Activated naive CD8-positive, alpha-beta T cell treated with anti-CD3 and anti-CD28 coated beads, Interleukin-2, amount 50 U/mL, for 24 hours (primary cell): ENCODE measurements at regions not wholly inside any gene's neighbourhood (a gene's known extent, or its start where the extent isn't known, plus 50 kb on each side); places are given as distances from the start of the nearest gene placed in this dataset.

ENCODE experiments used
- ATAC-seq: fragments of 150-1000 bp; cut with Tn5 transposase; one replicate; pipeline ENCODE4 v1.10.0; 2021
- DNase-seq: peaks from one replicate; pipeline ENCODE4 v3.0.0; 2021
- H3K27ac Mint-ChIP-seq: one replicate; pipeline ENCODE4 v1.8.0; 2021; ENCODE audit warnings: mild to moderate bottlenecking, mixed read lengths
- H3K27me3 Mint-ChIP-seq: one replicate; pipeline ENCODE4 v1.8.0; 2021; ENCODE audit warnings: mixed read lengths
- H3K36me3 Mint-ChIP-seq: one replicate; pipeline ENCODE4 v1.8.0; 2021; ENCODE audit warnings: low read depth, mixed read lengths
- H3K4me1 Mint-ChIP-seq: one replicate; pipeline ENCODE4 v1.8.0; 2021; ENCODE audit warnings: mixed read lengths
- H3K4me3 Mint-ChIP-seq: one replicate; pipeline ENCODE4 v1.8.0; 2021; ENCODE audit warnings: mild to moderate bottlenecking, moderate library complexity, mixed read lengths
- H3K9me3 Mint-ChIP-seq: one replicate; pipeline ENCODE4 v1.8.0; 2021; ENCODE audit warnings: mixed read lengths

DNA sequence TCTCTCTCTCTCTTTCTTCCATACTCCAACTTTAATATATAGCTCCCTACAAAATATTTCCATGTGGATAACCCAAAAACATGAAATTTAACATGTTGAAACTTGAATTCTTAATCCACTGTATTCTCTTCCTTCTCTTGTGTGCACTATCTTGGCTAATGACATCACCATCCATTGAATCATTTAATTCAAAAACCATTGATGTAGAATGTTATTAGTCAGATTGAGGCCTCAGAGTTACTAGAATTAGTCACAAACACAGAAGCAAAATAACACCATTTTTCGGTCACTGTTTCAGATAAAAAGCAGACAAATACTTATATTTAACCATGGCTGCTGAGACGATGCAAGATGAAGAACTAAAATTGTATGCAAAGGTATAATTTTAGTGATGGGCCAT is 256.9 kb upstream of the LRRC3B start:
- ATAC-seq = no peak
- Mint-ChIP-seq H3K36me3 (no peaks in the 10 kb centered on the region), H3K27ac (no peak overlapping the region)

DNA sequence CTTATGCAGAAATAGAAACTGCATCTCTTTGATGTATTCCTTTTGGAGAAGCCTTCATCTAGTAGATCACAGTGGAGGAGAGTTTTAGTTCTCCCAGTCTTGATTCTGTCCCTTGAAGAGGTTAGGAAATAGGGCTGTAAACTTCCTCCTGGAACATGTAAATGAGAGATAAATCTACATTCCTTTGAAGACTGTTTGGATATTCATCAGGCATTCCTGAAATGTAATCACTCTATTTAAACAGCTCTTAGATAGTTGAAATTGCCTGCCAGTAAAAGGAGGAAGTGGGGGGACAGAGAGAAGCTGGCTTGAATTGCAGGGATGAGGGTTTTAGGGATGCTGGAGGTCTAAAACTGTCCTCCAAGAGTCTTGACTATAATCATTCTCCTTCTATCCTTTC is 254.3 kb upstream of the LRRC3B start:
- no peaks in the 10 kb centered on the region for H3K9me3 Mint-ChIP-seq
- ATAC-seq (no peak), DNase-seq (no peak)
- H3K27ac Mint-ChIP-seq = no peak overlapping the region
- H3K4me3 Mint-ChIP-seq = no peak overlapping the region
- H3K36me3 Mint-ChIP-seq = no peaks in the 10 kb centered on the region
- H3K27me3 Mint-ChIP-seq = no peaks in the 10 kb centered on the region
- no peaks in the 10 kb centered on the region for H3K4me1 Mint-ChIP-seq

More for the DNA sequence above, 256.9 kb upstream of the LRRC3B start:
- H3K4me3 Mint-ChIP-seq = no peak overlapping the region
- peaks cover 7% of the 10 kb centered on the region for H3K9me3 Mint-ChIP-seq
- no peak for DNase-seq
- H3K27me3 Mint-ChIP-seq = no peaks in the 10 kb centered on the region
- H3K4me1 Mint-ChIP-seq = no peaks in the 10 kb centered on the region

DNA sequence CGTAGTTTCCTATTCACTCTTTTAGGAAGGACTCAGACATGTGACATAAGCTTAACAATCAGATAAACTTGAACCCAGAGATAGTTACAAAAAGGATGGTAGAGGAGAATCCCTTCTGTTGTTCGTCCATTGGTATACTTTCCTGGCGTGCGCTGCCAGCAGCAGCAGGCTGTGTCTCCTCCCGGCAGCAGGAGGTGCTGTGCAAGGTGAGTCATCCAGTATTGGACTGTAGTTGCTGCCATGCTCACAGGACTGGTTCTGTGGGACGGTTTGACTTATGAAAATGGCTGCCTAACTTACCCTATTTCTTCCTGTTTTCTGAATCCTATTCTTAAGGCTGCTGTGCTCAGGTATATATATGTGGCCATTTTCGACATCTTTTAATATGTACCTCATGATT is 253.4 kb upstream of the LRRC3B start:
- Mint-ChIP-seq H3K4me1 (no peaks in the 10 kb centered on the region), H3K27me3 (no peaks in the 10 kb centered on the region), H3K9me3 (no peaks in the 10 kb centered on the region), H3K27ac (no peak overlapping the region), H3K4me3 (no peak overlapping the region), H3K36me3 (no peaks in the 10 kb centered on the region)
- no peak for ATAC-seq
- DNase-seq = no peak

DNA sequence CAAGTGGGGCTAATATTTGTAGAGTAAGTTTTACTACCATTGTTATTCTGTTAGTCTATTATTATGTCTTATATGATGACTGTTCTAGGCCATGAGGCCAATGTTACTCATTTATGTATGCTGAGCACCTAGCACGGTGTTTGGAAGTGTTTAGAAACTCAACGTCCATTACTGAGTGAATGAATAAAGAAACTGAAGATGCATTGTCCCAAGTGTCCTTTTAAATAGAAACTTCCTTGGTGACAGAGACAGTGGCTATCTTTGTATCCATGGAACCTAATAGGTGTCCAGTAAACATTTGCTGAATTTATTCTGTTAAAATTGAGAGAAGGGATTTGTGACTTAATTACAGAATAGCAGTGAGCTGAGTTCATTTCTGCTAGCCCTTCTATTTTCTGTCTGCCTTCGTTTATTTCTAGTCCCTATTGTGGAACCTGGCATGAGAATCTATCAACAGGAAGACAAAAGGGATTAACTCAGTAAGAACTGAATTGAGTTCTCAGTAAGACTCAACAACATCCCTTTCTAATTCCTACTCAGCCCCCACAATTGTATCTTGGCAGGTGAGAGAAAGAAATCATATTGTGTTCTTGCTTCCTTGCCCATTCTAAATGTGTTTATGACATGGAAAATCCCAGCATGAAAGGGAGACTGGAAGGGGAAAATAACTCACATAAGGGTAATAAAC is 246.6 kb upstream of the LRRC3B start:
- H3K4me1 Mint-ChIP-seq = no peaks in the 10 kb centered on the region
- DNase-seq (no peak), ATAC-seq (no peak)
- peaks cover 14% of the 10 kb centered on the region for H3K9me3 Mint-ChIP-seq
- no peaks in the 10 kb centered on the region for H3K27me3 Mint-ChIP-seq
- H3K36me3 Mint-ChIP-seq = no peaks in the 10 kb centered on the region
- no peak overlapping the region for H3K27ac Mint-ChIP-seq
- no peak overlapping the region for H3K4me3 Mint-ChIP-seq

DNA sequence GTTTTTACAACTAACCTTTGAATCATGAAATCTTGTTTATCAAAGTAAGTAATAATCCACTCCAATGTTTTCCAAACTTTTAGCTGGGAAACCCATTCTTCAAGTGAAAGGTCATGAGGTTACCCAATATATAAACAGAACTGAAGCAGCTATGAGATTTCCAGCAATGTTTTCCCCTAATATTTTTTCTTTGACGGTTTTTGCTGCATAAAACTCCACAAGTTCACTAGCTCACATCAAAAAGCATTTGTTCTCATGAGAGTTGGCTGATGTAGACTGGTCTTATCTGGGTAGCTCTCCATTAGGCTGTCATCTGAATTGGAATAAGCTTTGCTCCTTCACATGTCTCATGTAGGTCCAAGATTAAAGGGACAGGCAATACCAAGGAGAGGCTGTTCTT is 241.2 kb upstream of the LRRC3B start:
- Mint-ChIP-seq H3K27me3 (no peaks in the 10 kb centered on the region), H3K36me3 (no peaks in the 10 kb centered on the region), H3K4me3 (no peak overlapping the region), H3K4me1 (no peaks in the 10 kb centered on the region), H3K9me3 (peaks cover 6% of the 10 kb centered on the region), H3K27ac (no peak overlapping the region)
- no peak for DNase-seq
- ATAC-seq = no peak

DNA sequence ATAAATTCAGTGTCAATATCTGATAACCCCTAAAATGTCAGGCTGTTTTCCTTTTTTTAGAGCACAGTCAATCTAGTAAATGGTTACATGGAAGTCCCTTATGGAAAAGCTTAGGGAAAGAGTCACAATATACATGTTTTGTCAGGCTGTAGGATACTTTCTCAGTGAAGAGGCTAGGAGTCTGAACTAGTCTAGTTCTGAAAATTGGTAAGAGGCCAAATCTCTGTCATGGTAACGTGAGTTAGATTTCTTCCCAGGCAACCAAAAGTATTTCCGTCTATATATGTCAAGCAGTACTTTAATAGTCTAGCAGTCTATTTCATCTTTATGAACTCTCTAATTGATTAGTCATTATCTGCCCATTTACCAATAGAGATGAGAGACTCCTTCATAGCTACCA is 215.9 kb upstream of the LRRC3B start:
- no peaks in the 10 kb centered on the region for H3K27me3 Mint-ChIP-seq

DNA sequence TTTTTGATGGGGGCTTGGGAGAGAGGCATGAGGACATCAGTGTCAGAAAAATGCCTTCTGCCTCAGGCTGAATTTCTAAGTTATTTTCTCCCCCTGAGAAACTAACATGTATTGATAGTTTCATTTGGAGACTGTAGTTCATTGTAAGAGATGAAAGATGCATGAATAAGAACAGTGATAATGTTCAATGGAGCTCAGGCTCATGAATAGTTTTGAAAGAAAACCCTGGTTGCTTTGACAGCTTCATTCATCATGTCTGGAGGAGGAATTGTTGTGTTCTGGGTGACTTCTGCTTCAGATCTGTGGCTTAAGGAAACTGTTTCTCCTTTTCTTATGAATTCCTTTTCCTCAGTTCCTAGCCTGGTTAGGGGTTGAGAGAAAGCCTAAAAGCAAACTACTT is 204.0 kb upstream of the LRRC3B start:
- peaks cover 14% of the 10 kb centered on the region for H3K9me3 Mint-ChIP-seq
- DNase-seq (no peak), ATAC-seq (no peak)
- H3K4me3 Mint-ChIP-seq = no peak overlapping the region
- H3K36me3 Mint-ChIP-seq = no peaks in the 10 kb centered on the region
- H3K4me1 Mint-ChIP-seq = no peaks in the 10 kb centered on the region
- H3K27ac Mint-ChIP-seq = no peak overlapping the region
- H3K27me3 Mint-ChIP-seq = no peaks in the 10 kb centered on the region

More for the DNA sequence above, 215.9 kb upstream of the LRRC3B start:
- no peaks in the 10 kb centered on the region for H3K4me1 Mint-ChIP-seq
- no peak overlapping the region for H3K27ac Mint-ChIP-seq
- H3K9me3 Mint-ChIP-seq = peaks cover 13% of the 10 kb centered on the region
- DNase-seq (no peak), ATAC-seq (no peak)
- H3K36me3 Mint-ChIP-seq = no peaks in the 10 kb centered on the region
- no peak overlapping the region for H3K4me3 Mint-ChIP-seq

DNA sequence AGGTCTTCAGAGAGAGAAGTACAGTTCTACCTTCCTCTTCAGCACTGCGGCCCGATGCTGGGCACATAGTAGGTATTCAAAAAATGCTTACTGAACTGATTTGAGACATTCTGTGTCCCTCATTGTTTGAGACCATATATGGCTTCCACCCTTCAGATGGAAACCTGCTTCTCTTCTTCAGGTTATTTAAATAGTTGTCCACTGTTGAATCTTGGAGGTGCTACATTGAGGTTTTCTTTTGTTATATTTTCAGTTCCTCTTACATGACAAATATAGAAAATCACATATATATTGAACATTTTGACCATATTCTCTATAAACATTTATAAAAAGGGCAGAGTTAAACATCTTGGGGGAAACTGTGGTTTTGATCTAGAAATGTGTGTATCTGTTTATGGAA is 200.2 kb upstream of the LRRC3B start:
- no peak for DNase-seq
- H3K27ac Mint-ChIP-seq = no peak overlapping the region

DNA sequence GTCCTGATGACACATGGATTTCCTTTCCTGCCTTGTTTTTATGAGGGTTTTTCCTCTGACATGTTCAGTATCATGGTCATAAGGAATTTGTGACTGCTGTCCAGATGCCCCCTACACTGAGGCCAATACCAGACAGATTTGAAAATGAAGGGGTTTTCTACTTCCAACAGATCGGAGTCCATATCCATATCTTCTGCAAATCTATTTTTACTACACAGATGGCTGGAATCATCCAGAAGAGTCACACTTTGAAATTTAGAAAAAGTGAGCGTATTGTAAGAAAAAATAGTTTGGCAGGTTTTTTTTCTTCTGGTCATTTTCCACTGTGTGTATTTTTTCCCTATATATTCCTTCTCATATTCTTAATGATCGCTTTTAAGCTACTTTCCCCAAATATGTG is 197.5 kb upstream of the LRRC3B start:
- Mint-ChIP-seq H3K27me3 (no peaks in the 10 kb centered on the region), H3K9me3 (peaks cover 3% of the 10 kb centered on the region), H3K36me3 (no peaks in the 10 kb centered on the region), H3K4me3 (no peak overlapping the region), H3K4me1 (no peaks in the 10 kb centered on the region), H3K27ac (no peak overlapping the region)
- DNase-seq = no peak
- ATAC-seq = no peak

More for the DNA sequence above, 200.2 kb upstream of the LRRC3B start:
- Mint-ChIP-seq H3K4me3 (no peak overlapping the region), H3K9me3 (peaks cover 3% of the 10 kb centered on the region), H3K27me3 (no peaks in the 10 kb centered on the region), H3K4me1 (no peaks in the 10 kb centered on the region), H3K36me3 (no peaks in the 10 kb centered on the region)
- ATAC-seq = no peak

DNA sequence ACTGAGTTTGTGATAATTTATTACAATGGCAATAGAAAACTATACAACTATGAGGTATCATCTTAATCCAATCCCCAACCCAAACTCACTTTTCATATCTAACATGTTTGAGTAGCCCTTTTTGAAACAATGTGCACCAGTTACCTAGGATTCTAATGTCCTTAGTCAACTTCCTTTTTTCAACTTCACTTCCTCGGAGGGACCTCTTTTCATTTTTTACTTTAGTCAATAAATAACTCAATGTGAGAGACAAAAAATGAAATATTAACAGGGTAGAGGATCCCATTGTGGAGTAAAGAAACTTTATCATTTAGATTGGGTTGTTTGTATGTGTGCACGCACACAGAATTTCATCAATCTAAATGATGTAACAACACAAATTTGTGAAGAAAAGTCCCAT is 193.6 kb upstream of the LRRC3B start:
- no peak overlapping the region for H3K4me3 Mint-ChIP-seq
- H3K27me3 Mint-ChIP-seq = no peaks in the 10 kb centered on the region
- no peaks in the 10 kb centered on the region for H3K36me3 Mint-ChIP-seq
- no peaks in the 10 kb centered on the region for H3K4me1 Mint-ChIP-seq
- H3K9me3 Mint-ChIP-seq = peaks cover 3% of the 10 kb centered on the region
- ATAC-seq (no peak), DNase-seq (no peak)
- no peak overlapping the region for H3K27ac Mint-ChIP-seq

DNA sequence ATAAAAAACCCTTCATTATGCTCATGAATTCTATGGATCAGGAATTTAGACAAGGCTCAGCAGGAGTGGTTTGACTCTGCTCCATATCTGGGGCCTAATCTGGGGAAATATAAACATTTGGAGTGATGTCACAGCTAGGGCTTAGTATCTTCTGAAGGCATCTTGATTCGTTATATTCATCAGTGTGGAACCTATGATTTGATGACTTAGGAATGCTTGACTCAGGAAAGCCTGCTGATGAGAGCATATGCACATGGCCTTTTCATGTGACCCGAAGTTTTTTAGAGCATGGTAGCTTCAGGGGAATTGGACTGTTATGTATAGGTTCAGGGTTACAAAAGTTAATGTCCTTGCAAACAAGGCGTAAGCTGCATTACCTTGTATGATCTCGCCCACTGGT is 184.9 kb upstream of the LRRC3B start:
- H3K36me3 Mint-ChIP-seq = no peaks in the 10 kb centered on the region
- H3K27ac Mint-ChIP-seq = no peak overlapping the region
- no peaks in the 10 kb centered on the region for H3K4me1 Mint-ChIP-seq

DNA sequence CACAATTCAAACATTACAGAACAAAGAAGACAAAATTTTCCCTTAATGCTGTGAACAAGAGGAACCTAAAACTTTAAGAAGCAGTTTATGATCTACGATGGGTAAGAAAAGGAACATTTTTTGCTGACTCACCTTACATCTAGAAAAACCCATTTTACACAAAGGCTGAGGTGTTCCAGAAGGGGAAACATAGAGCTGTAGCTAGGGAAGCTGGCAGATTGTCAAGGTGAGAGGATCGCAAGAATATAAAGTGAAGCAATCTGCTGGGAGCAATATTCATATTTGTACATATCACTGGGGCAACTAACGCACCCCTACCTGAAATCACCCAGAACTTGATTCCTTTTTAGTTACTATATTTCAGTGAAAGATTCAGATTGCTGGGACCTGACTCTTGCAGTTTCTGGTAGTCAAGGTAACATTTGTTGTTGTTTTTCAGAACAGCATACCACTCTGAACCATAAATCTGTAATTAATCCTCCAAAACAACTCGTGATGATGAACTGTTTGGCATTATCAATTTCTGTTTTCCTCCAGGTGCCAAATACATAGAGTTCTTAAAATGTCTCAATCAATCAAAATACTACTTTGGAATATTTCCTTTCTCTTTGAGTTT is 184.1 kb upstream of the LRRC3B start:
- DNase-seq = no peak
- H3K4me3 Mint-ChIP-seq = no peak overlapping the region
- no peaks in the 10 kb centered on the region for H3K27me3 Mint-ChIP-seq
- H3K27ac Mint-ChIP-seq = no peak overlapping the region
- H3K9me3 Mint-ChIP-seq = peaks cover 6% of the 10 kb centered on the region
- ATAC-seq = no peak
- no peaks in the 10 kb centered on the region for H3K36me3 Mint-ChIP-seq
- H3K4me1 Mint-ChIP-seq = no peaks in the 10 kb centered on the region

More for the DNA sequence above, 184.9 kb upstream of the LRRC3B start:
- no peak overlapping the region for H3K4me3 Mint-ChIP-seq
- peaks cover 6% of the 10 kb centered on the region for H3K9me3 Mint-ChIP-seq
- DNase-seq = no peak
- H3K27me3 Mint-ChIP-seq = no peaks in the 10 kb centered on the region
- no peak for ATAC-seq

DNA sequence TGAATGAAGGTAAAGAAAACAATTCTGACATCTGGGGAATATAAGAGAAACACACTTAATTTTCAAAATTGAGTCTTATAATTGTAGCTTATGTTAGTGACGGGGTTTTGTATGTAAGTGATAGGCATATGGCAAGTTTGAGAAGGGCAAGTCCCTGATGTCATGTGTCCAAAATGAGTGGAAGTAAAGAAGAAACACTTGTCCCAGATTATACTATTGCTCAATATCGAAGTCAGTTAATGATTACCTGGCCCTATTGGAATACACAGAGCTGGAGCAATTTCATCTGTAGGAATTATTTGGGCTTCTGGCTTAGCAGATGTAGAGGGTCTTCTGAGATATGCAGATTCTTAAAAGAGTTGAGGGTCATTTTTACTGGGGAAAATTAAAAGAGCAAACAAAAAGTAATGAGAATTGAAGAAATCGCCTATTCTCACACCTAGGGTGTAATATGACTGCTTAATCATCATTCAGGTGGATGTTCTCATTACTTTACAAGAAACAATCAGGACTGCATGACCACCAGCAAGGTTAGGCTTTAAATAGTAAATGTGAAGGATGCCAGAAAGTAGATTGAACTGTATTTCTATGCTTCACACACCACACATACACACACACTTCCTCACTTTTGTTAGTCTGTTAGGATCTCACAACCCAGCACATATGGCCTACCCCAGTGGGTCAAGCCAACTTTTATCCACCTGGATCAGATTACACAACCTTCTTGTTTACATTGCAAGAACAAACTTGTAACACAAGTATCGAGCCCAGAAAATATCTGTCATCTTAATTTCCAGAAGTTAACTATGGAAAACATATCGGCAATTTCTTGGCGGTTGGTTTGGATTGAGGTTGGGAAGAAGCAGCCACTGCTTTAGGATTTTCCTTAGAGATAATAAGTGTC is 183.3 kb upstream of the LRRC3B start:
- peaks cover 6% of the 10 kb centered on the region for H3K9me3 Mint-ChIP-seq

DNA sequence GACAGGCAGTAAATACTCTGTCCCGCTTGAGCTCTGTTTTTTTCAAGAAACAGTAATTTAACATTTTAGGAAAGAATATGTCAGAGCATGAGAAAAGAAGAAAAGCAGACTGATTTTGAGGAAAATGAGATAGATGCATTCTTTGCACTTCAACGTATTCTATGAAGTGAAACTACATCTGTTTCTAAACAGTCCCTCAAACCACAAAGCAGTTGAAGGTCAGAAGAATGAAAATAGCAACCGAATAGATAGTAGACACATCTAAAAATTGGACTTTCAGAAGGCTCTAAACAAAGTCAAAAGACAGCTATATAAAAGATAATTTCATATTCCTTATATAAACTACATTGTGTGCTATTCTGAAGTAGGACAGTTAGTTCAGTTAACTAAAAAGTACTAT is 172.6 kb upstream of the LRRC3B start:
- Mint-ChIP-seq H3K27me3 (no peaks in the 10 kb centered on the region), H3K27ac (no peak overlapping the region), H3K9me3 (no peaks in the 10 kb centered on the region), H3K4me1 (no peaks in the 10 kb centered on the region), H3K4me3 (no peak overlapping the region), H3K36me3 (no peaks in the 10 kb centered on the region)
- no peak for DNase-seq
- no peak for ATAC-seq

More for the DNA sequence above, 183.3 kb upstream of the LRRC3B start:
- H3K36me3 Mint-ChIP-seq = no peaks in the 10 kb centered on the region
- no peaks in the 10 kb centered on the region for H3K4me1 Mint-ChIP-seq
- H3K27ac Mint-ChIP-seq = no peak overlapping the region
- H3K4me3 Mint-ChIP-seq = no peak overlapping the region
- DNase-seq (no peak), ATAC-seq (no peak)
- no peaks in the 10 kb centered on the region for H3K27me3 Mint-ChIP-seq

DNA sequence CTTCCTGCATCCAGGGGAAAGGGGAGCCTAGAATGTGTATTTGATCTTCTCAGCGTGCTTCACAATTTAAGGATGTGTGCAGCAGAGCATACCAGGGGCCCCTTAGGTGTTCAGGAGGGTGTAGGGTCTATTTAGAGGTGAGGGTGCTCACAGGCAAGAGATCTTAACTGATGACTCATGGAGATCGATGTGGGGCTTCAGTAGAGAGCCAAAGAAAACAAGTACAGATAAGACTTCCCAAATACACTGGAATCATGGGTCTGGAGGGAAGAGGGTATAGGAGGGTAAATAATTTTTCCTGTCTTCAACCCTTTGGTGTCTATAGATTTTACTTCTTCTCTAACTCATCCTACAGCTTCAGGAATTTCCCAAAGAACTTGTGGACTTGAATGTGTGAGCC is 170.2 kb upstream of the LRRC3B start:
- no peak for ATAC-seq
- DNase-seq = no peak
- H3K36me3 Mint-ChIP-seq = no peaks in the 10 kb centered on the region

More for the DNA sequence above, 170.2 kb upstream of the LRRC3B start:
- no peaks in the 10 kb centered on the region for H3K4me1 Mint-ChIP-seq
- no peaks in the 10 kb centered on the region for H3K27me3 Mint-ChIP-seq
- H3K4me3 Mint-ChIP-seq = no peak overlapping the region
- H3K9me3 Mint-ChIP-seq = no peaks in the 10 kb centered on the region
- H3K27ac Mint-ChIP-seq = no peak overlapping the region
